Urinary bladder (tissue), 3 donors: ENCODE measurements at regions not wholly inside any gene's neighbourhood (a gene's known extent, or its start where the extent isn't known, plus 50 kb on each side); places are given as distances from the start of the nearest gene placed in this dataset.

Experiments used
- DNase-seq: peaks from one replicate; pipeline ENCODE4 v3.0.0-alpha.2; 2015; ENCODE audit errors: extremely low spot score
- H3K27ac ChIP-seq: one replicate; pipeline ENCODE4 v1.5.1; 2013; ENCODE audit warnings: low read depth, mild to moderate bottlenecking, moderate library complexity
- H3K36me3 ChIP-seq: one replicate; pipeline ENCODE4 v1.6.1; 2013; ENCODE audit warnings: mild to moderate bottlenecking, moderate library complexity; ENCODE audit not compliant: insufficient read depth
- H3K4me1 ChIP-seq: one replicate; pipeline ENCODE4 v1.6.1; 2013; ENCODE audit warnings: mild to moderate bottlenecking, moderate library complexity; ENCODE audit not compliant: insufficient read depth
- H3K4me3 ChIP-seq: one replicate; pipeline ENCODE4 v1.5.1; 2013; ENCODE audit warnings: low read depth, low read length
- WGBS: extraction: QIAGEN DNeasy Blood & Tissue Kit; methylation state at CpG from one replicate; pipeline ENCODE4 v1.1.7; 2013; 5-methylcytosine and 5-hydroxymethylcytosine counted together
- donor health status: healthy with polysubstance abuse.
- donor health status: healthy.

GRCh38 chr12:45634273-45634917 is 95.1 kb upstream of the ARID2 start:
- Histone ChIP-seq H3K36me3 (no peaks in the 10 kb centered on the region), H3K4me3 (no peak overlapping the region), H3K4me1 (no peaks in the 10 kb centered on the region), H3K27ac (no peak overlapping the region)
- WGBS = 85% methylated on average over 6 of the region's 6 CpGs
- no peak for DNase-seq

- no peaks in the 10 kb centered on the region for H3K36me3 ChIP-seq
- H3K4me1 ChIP-seq = no peaks in the 10 kb centered on the region
- H3K4me3 ChIP-seq = no peak overlapping the region
- 88% methylated on average over 2 of the region's 2 CpGs for WGBS
- H3K27ac ChIP-seq = no peak overlapping the region
- no peak for DNase-seq
Observed at GRCh38 chr12:45637242-45637641, 92.3 kb upstream of the ARID2 start.

- H3K36me3 ChIP-seq = no peaks in the 10 kb centered on the region
- no peaks in the 10 kb centered on the region for H3K4me1 ChIP-seq
- no peak overlapping the region for H3K4me3 ChIP-seq
- 93% methylated on average over 1 of the region's 1 CpG for WGBS
- no peak overlapping the region for H3K27ac ChIP-seq
- no peak for DNase-seq
Observed at GRCh38 chr12:45637706-45638105, 91.8 kb upstream of the ARID2 start.

- 95% methylated on average over 1 of the region's 1 CpG for WGBS
- DNase-seq = no peak
- Histone ChIP-seq H3K27ac (no peak overlapping the region), H3K4me3 (no peak overlapping the region), H3K4me1 (no peaks in the 10 kb centered on the region), H3K36me3 (no peaks in the 10 kb centered on the region)
Observed at GRCh38 chr12:45638386-45638785, 91.1 kb upstream of the ARID2 start.

GRCh38 chr12:45644541-45644940 is 85.0 kb upstream of the ARID2 start:
- no peak overlapping the region for H3K4me3 ChIP-seq
- no peak for DNase-seq
- H3K4me1 ChIP-seq = no peaks in the 10 kb centered on the region
- no peak overlapping the region for H3K27ac ChIP-seq
- WGBS = 25% methylated on average over 1 of the region's 1 CpG
- H3K36me3 ChIP-seq = no peaks in the 10 kb centered on the region

- H3K36me3 ChIP-seq = no peaks in the 10 kb centered on the region
- no peaks in the 10 kb centered on the region for H3K4me1 ChIP-seq
- 97% methylated on average over 4 of the region's 4 CpGs for WGBS
- no peak overlapping the region for H3K27ac ChIP-seq
- DNase-seq = no peak
- H3K4me3 ChIP-seq = no peak overlapping the region
Observed at GRCh38 chr12:45646851-45647581, 82.5 kb upstream of the ARID2 start.

- H3K36me3 ChIP-seq = no peaks in the 10 kb centered on the region
- 88% methylated on average over 3 of the region's 3 CpGs for WGBS
- H3K4me1 ChIP-seq = no peaks in the 10 kb centered on the region
- H3K4me3 ChIP-seq = no peak overlapping the region
- DNase-seq = no peak
- no peak overlapping the region for H3K27ac ChIP-seq
Observed at GRCh38 chr12:45648070-45648469, 81.4 kb upstream of the ARID2 start.

- Histone ChIP-seq H3K27ac (no peak overlapping the region), H3K4me3 (no peak overlapping the region), H3K4me1 (no peaks in the 10 kb centered on the region), H3K36me3 (no peaks in the 10 kb centered on the region)
- 80% methylated on average over 1 of the region's 1 CpG for WGBS
- no peak for DNase-seq
Observed at GRCh38 chr12:45651029-45651428, 78.5 kb upstream of the ARID2 start.

- 97% methylated on average over 3 of the region's 3 CpGs for WGBS
- Histone ChIP-seq H3K4me3 (no peak overlapping the region), H3K36me3 (no peaks in the 10 kb centered on the region), H3K4me1 (no peaks in the 10 kb centered on the region), H3K27ac (no peak overlapping the region)
- no peak for DNase-seq
Observed at GRCh38 chr12:45654002-45654665, 75.4 kb upstream of the ARID2 start.

GRCh38 chr12:45655186-45655585 is 74.3 kb upstream of the ARID2 start:
- Histone ChIP-seq H3K27ac (no peak overlapping the region), H3K4me3 (no peak overlapping the region), H3K36me3 (no peaks in the 10 kb centered on the region), H3K4me1 (no peaks in the 10 kb centered on the region)
- 72% methylated on average over 5 of the region's 5 CpGs for WGBS
- no peak for DNase-seq

- Histone ChIP-seq H3K4me1 (no peaks in the 10 kb centered on the region), H3K27ac (no peak overlapping the region), H3K36me3 (no peaks in the 10 kb centered on the region), H3K4me3 (no peak overlapping the region)
- 91% methylated on average over 2 of the region's 2 CpGs for WGBS
- no peak for DNase-seq
Observed at GRCh38 chr12:45655743-45656142, 73.8 kb upstream of the ARID2 start.

- Histone ChIP-seq H3K4me1 (no peaks in the 10 kb centered on the region), H3K36me3 (no peaks in the 10 kb centered on the region), H3K27ac (no peak overlapping the region), H3K4me3 (no peak overlapping the region)
- DNase-seq = no peak
- WGBS = 83% methylated on average over 4 of the region's 4 CpGs
Observed at GRCh38 chr12:45658020-45658419, 71.5 kb upstream of the ARID2 start.

GRCh38 chr12:45660330-45660729 is 69.2 kb upstream of the ARID2 start:
- no peak overlapping the region for H3K27ac ChIP-seq
- WGBS = 45% methylated on average over 2 of the region's 2 CpGs
- no peaks in the 10 kb centered on the region for H3K4me1 ChIP-seq
- no peak for DNase-seq
- no peaks in the 10 kb centered on the region for H3K36me3 ChIP-seq
- H3K4me3 ChIP-seq = no peak overlapping the region

GRCh38 chr12:45663455-45663854 is 66.1 kb upstream of the ARID2 start:
- no peaks in the 10 kb centered on the region for H3K4me1 ChIP-seq
- H3K27ac ChIP-seq = no peak overlapping the region
- DNase-seq = no peak
- no peak overlapping the region for H3K4me3 ChIP-seq
- 56% methylated on average over 2 of the region's 2 CpGs for WGBS
- H3K36me3 ChIP-seq = no peaks in the 10 kb centered on the region
